ENCODE measurements at regions not wholly inside any gene's neighbourhood (a gene's known extent, or its start where the extent isn't known, plus 50 kb on each side); places are given as distances from the start of the nearest gene placed in this dataset.

DNA sequence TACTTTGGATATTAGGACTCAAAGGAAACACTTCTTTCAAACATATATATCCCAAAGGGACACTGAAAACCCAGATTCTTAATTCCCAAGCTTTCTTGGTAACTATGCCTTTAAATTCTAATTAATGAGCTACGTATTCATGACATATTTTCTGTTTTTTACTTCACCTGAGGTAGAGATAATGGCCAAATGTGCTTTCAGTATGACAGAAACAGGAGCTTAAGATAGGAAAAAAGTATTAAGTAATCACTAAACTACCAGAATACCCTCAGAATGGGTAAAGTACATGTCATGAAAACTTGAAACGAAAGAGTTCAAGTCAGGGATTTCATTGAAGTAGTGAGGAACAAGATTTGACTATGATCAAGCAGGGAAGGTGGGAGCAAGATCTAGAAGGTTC is 478.5 kb downstream of the AGTPBP1 start:
- TF ChIP-seq, protein P1, sequence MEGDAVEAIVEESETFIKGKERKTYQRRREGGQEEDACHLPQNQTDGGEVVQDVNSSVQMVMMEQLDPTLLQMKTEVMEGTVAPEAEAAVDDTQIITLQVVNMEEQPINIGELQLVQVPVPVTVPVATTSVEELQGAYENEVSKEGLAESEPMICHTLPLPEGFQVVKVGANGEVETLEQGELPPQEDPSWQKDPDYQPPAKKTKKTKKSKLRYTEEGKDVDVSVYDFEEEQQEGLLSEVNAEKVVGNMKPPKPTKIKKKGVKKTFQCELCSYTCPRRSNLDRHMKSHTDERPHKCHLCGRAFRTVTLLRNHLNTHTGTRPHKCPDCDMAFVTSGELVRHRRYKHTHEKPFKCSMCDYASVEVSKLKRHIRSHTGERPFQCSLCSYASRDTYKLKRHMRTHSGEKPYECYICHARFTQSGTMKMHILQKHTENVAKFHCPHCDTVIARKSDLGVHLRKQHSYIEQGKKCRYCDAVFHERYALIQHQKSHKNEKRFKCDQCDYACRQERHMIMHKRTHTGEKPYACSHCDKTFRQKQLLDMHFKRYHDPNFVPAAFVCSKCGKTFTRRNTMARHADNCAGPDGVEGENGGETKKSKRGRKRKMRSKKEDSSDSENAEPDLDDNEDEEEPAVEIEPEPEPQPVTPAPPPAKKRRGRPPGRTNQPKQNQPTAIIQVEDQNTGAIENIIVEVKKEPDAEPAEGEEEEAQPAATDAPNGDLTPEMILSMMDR (conservative IDR thresholded peaks at IDR 0.05; ENCODE audit: low read length) = no peak
- TF ChIP-seq EZH2phosphoT487 (IDR thresholded peaks at IDR 0.05; ENCODE audit: borderline replicate concordance) = no peak

All from Loucy (cell line).